OCI-LY3 (cell line): ENCODE measurements at regions not wholly inside any gene's neighbourhood (a gene's known extent, or its start where the extent isn't known, plus 50 kb on each side); places are given as distances from the start of the nearest gene placed in this dataset.

Experiments
- H2AFZ ChIP-seq: fragments of 200-600, 300-600 bp; shearing (Covaris generic); 2 replicates; pipeline ENCODE4 v1.6.0; 2014; ENCODE audit warnings: antibody characterized with exemption, low read depth, low read length
- H3K27ac ChIP-seq: fragments of 200-600, 300-600 bp; sonication (generic); 2 replicates; pipeline ENCODE4 v1.5.1; 2014; ENCODE audit warnings: mild to moderate bottlenecking, low read length, moderate library complexity, mixed read lengths
- H3K27me3 ChIP-seq: fragments of 200-600, 300-600 bp; sonication (generic); 2 replicates; pipeline ENCODE4 v1.6.1; 2014; ENCODE audit warnings: low read depth, low read length, mixed read lengths
- H3K36me3 ChIP-seq: fragments of 200-600, 300-600 bp; sonication (generic); replicated peaks from 2 replicates; pipeline ENCODE3; 2014; ENCODE audit warnings: low read depth, low read length, mixed read lengths
- H3K4me1 ChIP-seq: fragments of 300-600, 200-600 bp; sonication (generic); 2 replicates; pipeline ENCODE4 v1.6.1; 2014; ENCODE audit warnings: low read length, mixed read lengths
- H3K4me2 ChIP-seq: fragments of 200-600, 300-600 bp; sonication (generic); 2 replicates; pipeline ENCODE4 v1.6.1; 2014; ENCODE audit warnings: low read length, mixed read lengths
- H3K4me3 ChIP-seq: fragments of 300-600, 200-600 bp; sonication (generic); 2 replicates; pipeline ENCODE4 v1.5.1; 2014; ENCODE audit warnings: antibody characterized with exemption, mild to moderate bottlenecking, low read length, moderate library complexity
- H3K79me2 ChIP-seq: fragments of 300-600, 200-600 bp; shearing (Covaris generic); 2 replicates; pipeline ENCODE4 v1.6.1; 2014; ENCODE audit warnings: mild to moderate bottlenecking, low read length, mixed read lengths
- H3K9ac ChIP-seq: fragments of 300-600, 200-600 bp; shearing (Covaris generic); 2 replicates; pipeline ENCODE4 v1.6.0; 2014; ENCODE audit warnings: mild to moderate bottlenecking, low read length, moderate library complexity
- H3K9me3 ChIP-seq: fragments of 200-600, 300-600 bp; shearing (Covaris generic); 2 replicates; pipeline ENCODE4 v1.6.1; 2014; ENCODE audit warnings: low read length, mixed read lengths; ENCODE audit not compliant: insufficient read depth
- H4K20me1 ChIP-seq: fragments of 200-600, 300-600 bp; sonication (generic); 2 replicates; pipeline ENCODE4 v1.6.1; 2016; ENCODE audit warnings: low read length, mixed read lengths; ENCODE audit not compliant: insufficient read depth
- CTCF ChIP-seq: fragments of 200-600, 300-600 bp; sonication (generic); IDR thresholded peaks from 2 replicates; pipeline ENCODE4 v1.5.1; 2014; ENCODE audit warnings: antibody characterized with exemption, low read length, low read depth
- EZH2phosphoT487 ChIP-seq: fragments of 200-600 bp; shearing (Covaris generic); IDR thresholded peaks from 2 replicates; pipeline ENCODE4 v1.6.1; 2018; ENCODE audit warnings: antibody characterized with exemption, mixed run types, low read depth

DNA sequence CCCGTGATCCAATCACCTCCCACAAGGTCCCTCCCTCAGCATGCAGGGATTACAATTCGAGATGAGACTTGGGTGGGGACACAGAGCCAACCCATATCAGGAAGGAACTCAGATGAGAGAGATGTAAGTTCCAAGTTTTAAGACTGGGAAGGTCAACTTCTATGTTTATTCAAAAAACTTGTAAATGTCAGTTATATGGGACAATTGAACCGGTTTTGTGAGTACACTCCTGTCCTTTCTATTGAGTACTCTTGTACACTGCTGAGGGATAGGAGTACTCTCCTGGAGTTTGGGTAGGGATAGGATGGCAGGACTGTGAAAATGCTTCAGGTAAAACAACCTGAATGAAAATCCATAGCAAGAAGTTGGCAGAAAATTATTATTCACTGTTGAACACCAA, 239.1 kb downstream of the ZNF674 start:
- no peak overlapping the region for H3K4me2 ChIP-seq
- H2AFZ ChIP-seq: no peak overlapping the region
- TF ChIP-seq CTCF: no peak
- no peak for TF ChIP-seq EZH2phosphoT487
- H3K4me1 ChIP-seq: peaks cover 6% of the 10 kb centered on the region
- H4K20me1 ChIP-seq: no peaks in the 10 kb centered on the region
- H3K4me3 ChIP-seq: no peak overlapping the region
- H3K27me3 ChIP-seq: no peaks in the 10 kb centered on the region
- H3K79me2 ChIP-seq: no peaks in the 10 kb centered on the region
- no peak overlapping the region for H3K27ac ChIP-seq
- no peaks in the 10 kb centered on the region for H3K9me3 ChIP-seq
- no peaks in the 10 kb centered on the region for H3K36me3 ChIP-seq
- H3K9ac ChIP-seq: no peak overlapping the region

- H3K36me3 ChIP-seq: no peaks in the 10 kb centered on the region
- no peaks in the 10 kb centered on the region for H3K4me1 ChIP-seq
- no peak overlapping the region for H3K9ac ChIP-seq
- TF ChIP-seq CTCF (no peak), EZH2phosphoT487 (no peak)
- no peaks in the 10 kb centered on the region for H3K9me3 ChIP-seq
- H3K27me3 ChIP-seq: no peaks in the 10 kb centered on the region
- no peak overlapping the region for H3K27ac ChIP-seq
- H4K20me1 ChIP-seq: no peaks in the 10 kb centered on the region
- no peak overlapping the region for H3K4me3 ChIP-seq
- no peak overlapping the region for H2AFZ ChIP-seq
- no peaks in the 10 kb centered on the region for H3K79me2 ChIP-seq
- H3K4me2 ChIP-seq: no peak overlapping the region
Observed at GRCh38 chrX:46305431-46305830, 239.8 kb downstream of the ZNF674 start.

GRCh38 chrX:46301903-46302302, 243.3 kb downstream of the ZNF674 start:
- H4K20me1 ChIP-seq: no peaks in the 10 kb centered on the region
- H2AFZ ChIP-seq: no peak overlapping the region
- H3K36me3 ChIP-seq: no peaks in the 10 kb centered on the region
- no peak overlapping the region for H3K9ac ChIP-seq
- TF ChIP-seq CTCF: no peak
- TF ChIP-seq EZH2phosphoT487: no peak
- H3K4me1 ChIP-seq: no peaks in the 10 kb centered on the region
- no peaks in the 10 kb centered on the region for H3K9me3 ChIP-seq
- H3K79me2 ChIP-seq: no peaks in the 10 kb centered on the region
- H3K4me3 ChIP-seq: no peak overlapping the region
- no peak overlapping the region for H3K27ac ChIP-seq
- no peaks in the 10 kb centered on the region for H3K27me3 ChIP-seq
- no peak overlapping the region for H3K4me2 ChIP-seq

DNA sequence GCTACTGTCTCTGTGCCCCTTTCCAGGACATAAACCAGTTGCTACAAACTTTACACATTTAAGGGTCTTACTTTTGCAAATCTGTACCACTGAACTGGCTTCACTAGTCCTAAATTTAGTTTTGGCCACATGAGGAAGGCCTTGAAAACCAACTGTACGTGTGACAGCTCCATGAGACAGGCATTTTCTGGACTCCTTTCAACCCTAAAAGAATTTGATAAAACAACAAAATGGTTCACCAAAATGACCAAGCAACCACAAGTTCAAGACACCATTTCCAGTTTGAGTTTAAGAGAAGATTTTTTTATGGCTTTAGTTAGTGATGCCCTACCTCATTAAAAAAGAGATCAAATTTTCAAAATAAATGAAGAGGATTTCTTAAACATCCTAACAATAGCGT, 246.4 kb downstream of the ZNF674 start:
- no peak overlapping the region for H3K9ac ChIP-seq
- H3K36me3 ChIP-seq: no peaks in the 10 kb centered on the region
- H3K4me2 ChIP-seq: no peak overlapping the region
- H3K9me3 ChIP-seq: no peaks in the 10 kb centered on the region
- H3K27ac ChIP-seq: no peak overlapping the region
- no peaks in the 10 kb centered on the region for H3K79me2 ChIP-seq
- TF ChIP-seq EZH2phosphoT487 (no peak), CTCF (no peak)
- no peak overlapping the region for H3K4me3 ChIP-seq
- no peaks in the 10 kb centered on the region for H3K4me1 ChIP-seq
- H2AFZ ChIP-seq: no peak overlapping the region
- no peaks in the 10 kb centered on the region for H4K20me1 ChIP-seq
- H3K27me3 ChIP-seq: no peaks in the 10 kb centered on the region
